ENCODE measurements at regions not wholly inside any gene's neighbourhood (a gene's known extent, or its start where the extent isn't known, plus 50 kb on each side); places are given as distances from the start of the nearest gene placed in this dataset.

- TF ChIP-seq CTCF (CRISPR knock-in tag; IDR thresholded peaks at IDR 0.05), result no peak
- TF ChIP-seq RFX5 (IDR thresholded peaks at IDR 0.05; ENCODE audit: low read depth, low read length), result no peak
- TF ChIP-seq MED8 (CRISPR knock-in tag; IDR thresholded peaks at IDR 0.05; ENCODE audit: insufficient replicate concordance), result no peak
- TF ChIP-seq KDM1A (CRISPR knock-in tag; IDR thresholded peaks at IDR 0.05), result no peak
- TF ChIP-seq REST (IDR thresholded peaks at IDR 0.05; ENCODE audit: borderline replicate concordance in 1 of 2, low read depth in 1 of 2, low read length in 2 of 2), result no peak
- no peak for TF ChIP-seq THRA (CRISPR knock-in tag; IDR thresholded peaks at IDR 0.05; ENCODE audit: borderline replicate concordance)
- no peak for TF ChIP-seq SPEN (CRISPR knock-in tag; IDR thresholded peaks at IDR 0.05; ENCODE audit: low read depth)
- no peak for TF ChIP-seq PATZ1 (CRISPR knock-in tag; IDR thresholded peaks at IDR 0.05)
- TF ChIP-seq PHF8 (CRISPR knock-in tag; IDR thresholded peaks at IDR 0.05), result no peak
- no peak for TF ChIP-seq NR2F2 (IDR thresholded peaks at IDR 0.05; ENCODE audit: borderline replicate concordance, low read depth)
- no peak for TF ChIP-seq IRF9 (CRISPR knock-in tag; IDR thresholded peaks at IDR 0.05; ENCODE audit: borderline replicate concordance)
- no peak for TF ChIP-seq ATF7 (IDR thresholded peaks at IDR 0.05)
- no peak for TF ChIP-seq ATF7 (CRISPR knock-in tag; IDR thresholded peaks at IDR 0.05)
- no peak for TF ChIP-seq CEBPG (CRISPR knock-in tag; IDR thresholded peaks at IDR 0.05)
- TF ChIP-seq TCF7 (IDR thresholded peaks at IDR 0.05; ENCODE audit: low read depth), result no peak
Observed at GRCh38 chr13:59442944-59443486, 720.7 kb downstream of the DIAPH3 start.

All from HepG2 (cell line).